HG03354 (cell line): ENCODE measurements at regions not wholly inside any gene's neighbourhood (a gene's known extent, or its start where the extent isn't known, plus 50 kb on each side); places are given as distances from the start of the nearest gene placed in this dataset.
A peak's percentile ranks its signal among the peaks of the same experiment; 100 is the strongest.

Experiments used
- ATAC-seq: cut with Tn5 transposase; IDR thresholded peaks from one replicate; pipeline ENCODE4 v1.9.1; 2021; ENCODE audit warnings: mild to moderate bottlenecking; ENCODE audit not compliant: unreplicated experiment, poor library complexity, severe bottlenecking

DNA sequence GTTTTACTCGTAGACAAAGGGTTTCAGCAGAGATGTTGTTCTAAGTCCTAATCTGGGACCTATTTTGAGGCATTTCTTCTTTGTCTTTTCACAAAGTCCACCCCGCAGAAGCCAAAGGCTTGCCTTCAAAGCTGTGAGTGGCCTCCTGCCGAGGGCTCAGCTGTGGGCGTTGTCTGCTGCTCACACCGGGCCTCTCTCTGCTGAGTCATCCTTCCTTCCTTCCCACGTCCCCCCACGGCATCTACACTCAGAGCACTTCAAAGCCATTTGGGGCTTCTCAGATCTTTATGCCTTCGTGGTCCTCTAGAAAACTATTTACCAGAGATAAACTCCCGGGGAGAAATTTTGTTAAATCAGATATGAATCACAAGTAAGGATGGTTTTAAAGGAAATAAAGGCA lies 115.9 kb upstream of the TMPO start:
- ATAC-seq: peak; percentile 34

DNA sequence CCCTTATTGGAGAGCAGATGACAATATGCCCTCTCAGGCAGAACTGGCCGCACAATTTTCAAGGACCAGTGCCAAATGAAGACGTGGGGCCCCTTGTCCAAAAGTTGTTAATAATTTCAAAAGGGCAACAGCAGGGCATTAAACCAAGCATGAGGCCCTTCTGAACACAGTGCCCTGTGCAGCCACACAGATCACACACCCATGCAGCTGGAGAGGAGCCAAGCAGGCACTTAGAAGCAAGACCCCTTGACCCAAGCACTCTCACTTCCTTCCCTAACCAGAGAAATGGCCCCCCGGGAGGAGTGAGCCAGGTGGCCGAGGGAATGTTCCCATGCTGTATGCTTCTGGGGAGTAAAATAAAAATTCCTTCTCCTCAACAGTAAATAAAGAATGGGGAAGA lies 114.0 kb upstream of the TMPO start:
- ATAC-seq: peak; percentile 27

DNA sequence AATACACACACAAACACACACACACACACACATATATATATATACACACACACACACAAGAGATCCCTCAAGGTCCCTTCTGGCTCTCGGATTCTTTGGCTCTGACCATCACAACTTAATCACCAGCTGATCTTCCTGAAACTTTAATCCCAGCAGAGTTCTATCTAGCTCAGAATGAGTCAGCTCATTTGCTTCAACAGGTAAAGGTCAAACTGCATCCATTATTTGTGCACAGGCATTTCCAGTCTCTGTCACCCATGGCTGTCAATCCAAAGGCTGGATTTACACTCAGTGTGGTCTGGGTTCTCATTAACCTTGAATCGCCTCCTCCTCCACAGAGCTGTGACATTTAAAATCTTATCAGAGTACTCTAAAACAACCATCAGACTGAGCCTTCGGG lies 113.3 kb upstream of the TMPO start:
- no peak for ATAC-seq

DNA sequence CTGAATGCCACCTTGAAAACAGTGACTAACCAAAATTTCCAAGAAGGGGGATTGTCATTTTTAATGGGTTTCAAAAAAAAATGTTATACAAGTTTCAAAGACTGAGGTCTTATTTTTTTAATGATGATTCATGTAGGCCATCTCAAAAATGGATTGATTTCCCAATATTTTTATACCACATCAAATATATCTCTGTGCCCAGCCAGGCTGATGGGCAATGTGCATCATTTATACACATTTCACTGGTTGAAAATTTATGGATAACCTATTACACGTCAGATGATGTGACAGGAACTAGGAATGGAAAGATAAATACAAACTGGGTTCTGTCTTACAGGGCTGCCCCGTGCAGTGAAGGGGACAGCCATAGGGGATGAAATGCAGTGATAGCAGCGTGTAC lies 112.7 kb upstream of the TMPO start:
- no peak for ATAC-seq

DNA sequence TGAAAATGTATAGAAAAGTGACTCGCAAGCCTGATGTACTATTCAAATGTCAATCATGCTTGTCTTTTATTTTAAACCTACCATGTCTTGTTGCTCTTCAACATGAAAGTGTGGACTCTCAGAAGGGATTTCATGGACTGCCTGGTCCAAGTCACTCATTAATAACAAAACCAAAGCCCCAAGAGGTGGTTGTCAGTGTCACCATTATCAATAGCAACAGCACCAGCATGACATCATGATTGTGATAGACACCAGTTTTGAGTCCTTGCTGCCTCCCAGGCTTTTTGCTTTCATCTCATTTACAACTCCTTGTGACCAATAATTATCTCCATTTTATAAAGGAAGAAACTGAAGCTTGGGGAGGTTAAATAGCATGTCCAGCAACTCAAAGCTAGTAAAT lies 112.0 kb upstream of the TMPO start:
- ATAC-seq: peak; percentile 58

DNA sequence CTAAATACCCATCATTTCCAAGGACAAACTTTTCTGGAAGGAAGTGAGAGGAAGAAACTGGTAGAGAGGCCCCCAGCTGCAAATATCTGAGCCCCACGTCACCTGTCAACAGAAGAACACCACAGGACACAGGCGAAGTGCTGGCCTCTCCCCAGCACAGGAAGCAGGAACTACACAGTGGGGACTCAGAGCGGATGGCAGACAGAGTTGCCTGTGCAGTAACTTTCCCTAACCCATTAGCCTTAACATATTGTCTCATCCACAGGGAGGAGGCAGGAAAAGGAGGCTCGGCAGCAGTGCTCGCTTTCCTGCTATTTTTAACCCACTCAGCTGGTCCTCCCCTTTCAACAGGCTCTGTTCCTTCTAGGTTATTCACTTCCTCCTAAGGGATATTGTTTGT lies 111.5 kb upstream of the TMPO start:
- peak; percentile 42 for ATAC-seq

DNA sequence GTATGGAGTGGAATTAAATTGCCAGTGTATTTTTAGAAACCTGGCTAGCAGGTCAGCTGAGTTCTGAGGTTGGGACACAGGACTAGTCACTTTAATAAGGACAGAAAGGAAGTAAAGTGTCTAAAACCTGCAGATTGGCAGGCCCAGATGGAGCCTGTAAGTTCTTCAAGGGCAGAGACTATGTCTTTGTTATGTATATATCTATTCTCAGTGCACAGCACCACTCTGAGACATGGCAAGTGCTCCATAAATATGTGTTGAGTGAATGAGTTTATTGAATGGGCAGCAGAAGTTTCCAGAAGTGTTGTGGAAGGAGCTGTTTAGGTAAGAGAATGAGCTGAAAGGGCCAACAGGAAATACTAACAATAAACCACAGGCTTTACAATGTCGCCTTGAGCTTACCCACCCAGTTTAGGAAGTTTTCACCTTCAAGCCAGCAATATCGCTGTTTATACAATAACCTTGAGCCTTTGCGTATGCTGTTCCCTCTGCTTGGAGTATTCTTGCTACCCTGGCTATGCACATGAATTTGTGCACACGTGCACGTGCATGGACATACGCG lies 109.5 kb upstream of the TMPO start:
- ATAC-seq: no peak

DNA sequence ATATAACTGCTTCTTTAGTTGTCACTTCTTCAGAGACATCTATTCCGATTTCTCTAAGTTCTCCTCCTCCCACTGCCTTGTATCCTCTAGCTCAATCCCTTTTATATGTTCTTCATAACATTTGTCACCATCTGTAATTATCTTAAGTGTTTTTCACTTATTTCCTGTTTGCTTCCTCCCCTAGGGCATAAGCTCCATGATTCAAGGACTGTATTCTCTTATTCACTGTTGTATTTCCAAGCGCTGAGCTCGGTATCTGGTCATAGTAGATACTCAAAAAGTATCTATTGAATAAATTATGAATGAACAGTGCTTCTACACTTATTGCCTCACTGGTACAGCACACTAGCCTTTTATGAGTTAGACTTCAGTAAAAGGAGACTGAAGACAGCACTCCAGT lies 109.0 kb upstream of the TMPO start:
- ATAC-seq: no peak

DNA sequence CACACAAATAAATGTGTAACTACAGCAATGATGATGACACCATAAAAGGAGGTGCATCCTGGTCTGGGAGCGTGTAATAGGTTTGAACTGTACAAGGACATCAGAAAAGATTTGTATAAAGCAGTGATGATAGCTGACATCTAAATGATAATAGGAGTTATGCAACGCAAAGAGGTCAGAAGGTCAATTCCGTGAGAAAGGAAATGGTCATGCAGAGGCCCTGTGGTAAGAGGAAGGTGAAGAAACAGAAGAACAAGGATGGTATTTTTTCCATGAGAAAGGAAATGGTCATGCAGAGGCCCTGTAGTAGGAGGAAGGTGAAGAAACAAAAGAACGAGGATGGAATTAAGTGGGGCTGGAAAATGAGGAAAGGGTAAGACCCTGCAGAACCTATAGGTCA lies 106.7 kb upstream of the TMPO start:
- no peak for ATAC-seq

DNA sequence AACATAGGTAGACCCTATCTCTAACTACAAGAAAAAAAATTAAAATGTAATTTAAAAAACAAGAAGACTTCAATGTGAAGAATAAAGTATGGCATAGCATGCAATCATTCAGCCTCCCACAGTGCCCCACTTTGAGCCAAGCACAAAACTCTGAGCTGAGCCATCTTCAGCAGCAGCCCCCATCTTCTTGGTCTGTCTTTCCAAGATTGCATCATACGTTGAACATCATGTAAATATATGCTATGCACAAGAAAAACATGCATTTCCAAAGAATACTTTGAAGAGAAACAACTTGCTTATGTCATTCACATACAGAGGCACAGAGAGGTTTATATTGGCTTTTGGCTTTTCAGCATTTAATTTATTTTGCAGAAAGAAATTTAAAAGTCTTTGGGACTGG lies 105.8 kb upstream of the TMPO start:
- no peak for ATAC-seq

DNA sequence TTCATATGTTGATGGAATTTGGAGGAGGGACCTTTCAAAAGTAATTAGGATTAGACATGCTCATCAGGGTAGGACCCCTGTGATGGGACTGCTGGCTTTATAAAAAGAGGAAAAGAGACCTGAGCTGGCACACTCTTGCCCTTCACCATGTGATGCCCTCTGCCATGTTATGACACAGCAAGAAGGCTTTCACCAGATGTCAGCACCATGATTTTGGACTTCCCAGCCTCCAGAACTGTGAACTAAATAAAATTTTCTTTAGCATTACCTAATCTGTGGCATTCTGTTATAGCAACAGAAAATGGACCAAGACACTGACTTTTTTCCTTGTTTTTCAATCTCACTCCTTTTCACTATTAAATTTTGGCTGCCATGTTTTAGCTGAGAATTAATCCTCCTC lies 105.0 kb upstream of the TMPO start:
- ATAC-seq: no peak

DNA sequence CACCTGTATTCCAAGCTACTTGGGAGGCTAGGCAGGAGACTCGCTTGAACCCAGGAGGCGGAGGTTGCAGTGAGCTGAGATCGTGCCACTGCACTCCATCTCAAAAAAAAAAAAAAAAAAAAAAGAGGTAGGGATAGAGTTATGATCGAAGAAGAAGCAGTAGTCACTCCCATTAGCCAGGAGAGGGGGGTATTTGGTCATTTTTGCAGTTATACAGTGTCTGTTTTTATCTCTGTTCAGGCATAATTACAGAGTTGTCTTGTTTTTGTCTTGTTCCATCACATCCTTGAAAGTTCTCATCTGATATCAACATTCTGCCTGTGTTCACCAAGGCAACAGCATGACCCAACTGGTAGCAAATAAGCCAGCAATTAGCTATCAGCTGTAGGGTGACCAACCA lies 98.5 kb upstream of the TMPO start:
- ATAC-seq: no peak

DNA sequence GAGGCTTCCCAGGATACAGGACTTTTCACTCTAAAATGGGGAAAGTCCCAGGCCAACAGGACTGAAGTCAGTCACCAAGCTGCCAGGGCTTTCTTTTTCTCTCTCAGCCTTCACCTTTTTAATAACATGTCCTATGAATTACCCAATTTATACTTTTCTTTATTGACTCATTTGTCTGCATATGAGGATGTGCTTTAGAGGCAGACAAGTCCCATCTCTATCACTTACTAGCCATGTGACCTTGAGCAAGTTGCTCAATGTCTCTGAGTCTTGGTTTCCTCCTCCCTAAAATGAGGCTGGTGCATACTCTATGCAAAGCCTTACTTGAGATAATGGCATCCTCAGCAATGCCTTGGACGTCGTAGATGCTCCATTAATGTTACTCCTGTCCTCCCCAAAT lies 98.1 kb upstream of the TMPO start:
- no peak for ATAC-seq

DNA sequence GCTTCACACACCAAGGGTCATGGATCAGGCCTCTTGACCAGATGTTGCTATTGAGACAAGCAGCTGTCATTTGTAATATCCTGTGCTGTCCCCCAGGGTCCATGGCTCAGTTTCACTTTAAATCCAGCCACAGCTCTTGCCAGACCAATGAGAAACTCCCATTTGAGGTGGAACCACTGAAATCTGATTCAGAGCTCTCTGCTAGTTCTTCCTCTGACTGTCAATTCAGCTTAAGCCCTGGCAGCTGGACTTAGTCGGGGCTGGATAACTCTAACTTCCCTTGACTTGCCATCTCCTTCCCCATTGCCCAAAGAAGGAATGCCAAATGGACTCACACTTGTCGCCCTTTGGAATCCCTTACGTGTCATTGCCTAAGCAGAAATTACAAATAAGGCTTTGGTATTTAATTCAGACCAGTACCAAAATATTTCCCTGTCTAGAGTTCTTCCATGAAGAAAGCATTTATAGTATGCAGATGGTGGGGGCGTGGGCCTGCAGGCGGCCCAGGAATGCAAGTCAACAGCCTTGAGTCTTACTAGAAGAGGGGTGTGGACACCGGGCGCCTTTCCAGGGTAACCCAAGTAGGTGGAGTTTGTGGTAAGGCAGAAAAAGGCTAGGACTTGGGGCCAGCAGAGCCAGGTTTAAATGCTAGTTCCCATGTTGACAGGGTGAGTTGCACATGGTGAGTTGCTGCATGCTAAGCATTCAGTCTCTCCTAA lies 96.9 kb upstream of the TMPO start:
- peak; percentile 95 for ATAC-seq

DNA sequence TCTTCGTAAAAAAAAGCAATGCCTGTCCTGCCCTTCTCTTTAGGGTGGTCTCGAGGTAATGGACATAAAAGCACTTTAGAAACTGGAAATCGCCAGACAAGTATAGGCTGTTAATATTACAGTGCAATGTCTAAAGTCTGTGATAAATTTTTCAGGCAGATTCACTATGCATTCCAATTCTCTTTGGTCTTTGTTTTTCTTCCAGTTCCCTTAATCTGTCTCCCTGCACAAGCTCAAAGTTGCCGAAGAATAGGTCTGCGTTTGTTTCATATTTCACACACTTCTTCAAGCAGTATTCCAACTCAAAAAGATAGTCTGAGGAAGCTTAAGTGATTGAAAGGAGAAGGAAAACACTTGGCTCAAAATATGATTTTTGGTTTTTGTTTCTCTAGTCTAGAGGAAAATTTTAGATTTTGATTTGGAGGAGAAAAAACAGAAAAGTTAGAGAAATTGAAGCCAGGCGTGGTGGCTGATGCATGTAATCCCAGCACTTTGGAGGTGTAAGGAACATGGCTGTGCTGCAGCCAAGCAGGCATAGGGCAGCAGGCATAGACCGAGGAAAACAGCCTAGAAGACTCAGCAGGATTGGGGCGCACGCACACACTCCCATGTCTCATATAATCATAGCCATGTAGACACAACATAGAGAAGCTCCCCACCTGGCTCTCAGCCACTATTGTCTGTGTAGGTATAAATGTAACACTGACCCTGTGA lies 96.2 kb upstream of the TMPO start:
- ATAC-seq: no peak

DNA sequence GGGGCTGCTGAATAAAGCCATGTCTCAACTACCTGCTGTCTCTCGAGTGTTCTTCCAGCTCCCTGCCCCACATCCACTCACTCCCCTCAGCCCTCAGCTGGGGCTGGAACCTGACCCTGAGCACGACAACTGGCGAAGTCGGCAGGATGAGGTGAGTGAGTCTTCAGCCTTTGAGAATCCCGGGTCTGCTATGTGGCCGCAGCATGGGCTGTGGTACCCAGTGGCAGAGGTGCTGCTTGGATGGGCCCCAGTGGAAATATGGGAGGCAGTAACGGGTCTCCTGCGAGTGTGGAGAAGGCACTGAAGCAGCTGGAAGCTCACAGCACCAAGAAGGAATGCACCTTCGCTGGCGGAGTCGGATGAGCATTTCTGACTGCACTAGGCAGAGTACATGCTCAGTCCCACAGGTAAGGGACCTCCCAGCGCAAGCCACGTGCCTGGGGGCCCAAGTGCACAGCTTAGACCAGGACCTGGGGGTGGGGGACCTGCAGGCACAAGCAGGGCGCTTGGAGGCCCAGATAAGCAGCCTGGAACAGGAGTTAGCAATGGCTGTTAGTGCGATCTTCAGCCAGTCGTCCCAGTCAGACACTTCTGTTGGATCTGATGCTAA lies 95.5 kb upstream of the TMPO start:
- ATAC-seq: no peak

DNA sequence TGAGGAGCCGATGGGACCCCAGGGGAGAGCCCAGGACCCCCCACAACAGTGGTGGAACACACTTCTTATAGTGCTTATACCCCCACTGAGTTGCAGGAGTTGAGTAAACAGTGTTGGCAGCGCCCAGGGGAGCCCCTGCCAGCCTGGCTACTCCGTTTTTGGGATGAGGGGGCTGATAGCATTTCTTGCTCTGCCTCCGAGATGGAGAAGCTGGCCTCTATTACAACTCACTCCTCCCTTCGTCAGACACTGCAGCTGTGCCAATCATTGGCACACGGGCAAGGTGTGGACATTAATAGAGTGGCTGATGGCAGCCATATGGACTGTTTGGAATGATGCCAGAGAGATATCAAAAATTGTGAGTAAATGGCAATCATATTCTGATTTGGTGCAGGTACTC lies 94.9 kb upstream of the TMPO start:
- no peak for ATAC-seq

DNA sequence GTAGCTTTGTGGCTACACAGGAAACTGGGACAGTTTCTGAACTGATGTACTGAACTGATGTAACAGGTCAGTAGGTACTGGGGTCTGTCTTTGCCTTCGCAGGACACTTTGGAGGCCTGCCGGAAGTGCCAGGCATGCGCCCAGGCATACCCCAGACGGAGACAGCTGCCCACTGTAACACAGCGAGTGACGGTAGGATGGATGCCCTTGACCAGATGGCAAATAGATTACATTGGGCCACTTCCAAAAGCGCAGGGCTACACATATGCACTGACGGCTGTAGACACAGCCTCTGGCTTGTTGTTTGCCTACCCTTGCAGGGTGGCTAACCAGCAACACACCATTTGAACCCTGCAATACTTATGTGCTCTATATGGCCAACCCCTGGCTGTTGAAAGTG lies 94.1 kb upstream of the TMPO start:
- no peak for ATAC-seq

DNA sequence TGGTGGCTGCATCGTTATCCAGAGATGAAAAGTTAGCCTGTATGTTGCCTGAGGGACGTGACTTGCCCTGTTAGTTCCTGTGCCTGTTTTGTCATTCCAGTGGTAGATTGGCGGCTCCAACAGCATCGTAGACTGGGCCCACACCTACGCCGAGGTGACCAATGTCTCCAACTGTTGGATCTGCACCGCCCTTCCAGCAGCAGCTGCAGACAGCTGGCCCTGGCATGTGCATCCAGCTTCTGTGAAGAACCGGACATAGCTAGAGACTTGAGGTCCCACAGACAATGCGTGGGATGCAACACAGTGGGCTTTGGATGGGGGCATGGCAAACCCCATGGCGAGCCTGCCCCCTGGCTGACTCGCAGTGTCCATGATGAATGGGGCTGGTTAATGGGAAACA lies 93.0 kb upstream of the TMPO start:
- ATAC-seq: no peak

DNA sequence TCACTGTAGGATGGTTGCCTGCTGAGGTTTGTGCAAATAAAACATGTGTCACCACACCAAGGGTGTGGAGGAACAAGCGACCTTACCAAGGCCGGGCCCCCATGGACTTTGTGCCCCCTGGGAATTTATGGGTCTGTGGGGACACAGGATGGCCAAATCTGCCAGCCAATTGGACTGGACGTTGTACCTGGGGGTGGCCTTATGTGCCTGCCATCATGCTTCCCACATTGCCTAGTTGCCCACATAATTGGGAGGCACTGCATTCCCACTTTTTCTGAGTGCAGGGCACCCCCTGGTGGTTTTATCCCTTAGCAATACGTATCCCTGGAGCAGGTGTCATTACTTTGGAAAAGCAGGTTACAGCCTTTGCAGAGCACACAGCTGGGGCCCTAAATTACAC lies 92.6 kb upstream of the TMPO start:
- no peak for ATAC-seq

DNA sequence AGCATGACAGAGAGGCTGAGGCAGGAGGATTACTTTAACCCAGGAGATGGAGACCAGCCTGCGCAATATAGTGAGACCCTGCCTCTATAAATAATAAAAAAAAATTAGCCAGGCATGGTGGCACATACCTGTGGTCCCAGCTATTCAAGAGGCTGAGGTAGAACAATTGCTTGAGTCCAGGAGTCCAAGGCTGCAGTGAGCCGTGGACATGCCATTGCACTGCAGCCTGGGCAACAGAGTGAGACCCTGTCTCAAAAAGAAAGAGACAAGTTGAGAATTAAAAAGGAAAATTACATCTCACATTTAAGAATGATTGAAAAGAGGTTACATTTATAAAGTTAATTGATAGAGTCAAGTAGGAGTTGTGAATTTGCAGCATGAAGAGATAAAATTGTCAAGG lies 91.4 kb upstream of the TMPO start:
- ATAC-seq: no peak
